22Rv1 (cell line): ENCODE measurements at regions not wholly inside any gene's neighbourhood (a gene's known extent, or its start where the extent isn't known, plus 50 kb on each side); places are given as distances from the start of the nearest gene placed in this dataset.

ENCODE experiments used
- ZFX ChIP-seq: fragments of 450-650 bp; IDR thresholded peaks from 2 replicates; pipeline ENCODE4 v1.6.1; 2017; ENCODE audit warnings: antibody characterized with exemption, borderline replicate concordance
- TF ChIP-seq, protein P1 (sequence below): fragments of 450-650 bp; IDR thresholded peaks from 2 replicates; pipeline ENCODE4 v1.5.1; 2017; ENCODE audit warnings: mild to moderate bottlenecking

DNA sequence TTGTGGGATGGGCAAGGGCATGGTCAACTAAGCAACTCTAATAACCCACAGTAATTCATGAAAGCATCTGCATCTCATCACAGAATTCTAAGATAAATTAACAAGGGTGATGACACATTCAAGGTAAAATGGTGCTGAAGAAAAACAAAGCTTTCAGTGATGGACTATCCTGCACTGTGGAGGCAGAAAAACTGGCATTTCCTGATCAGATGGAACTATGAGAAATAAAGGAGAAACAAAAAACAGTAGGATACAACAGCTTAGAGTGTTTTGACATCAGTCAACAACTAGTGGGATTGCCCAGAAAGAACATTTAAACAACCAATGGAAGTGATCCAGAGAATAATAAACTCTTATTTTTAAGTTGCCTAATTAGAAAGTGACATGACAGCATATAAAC is 327.0 kb downstream of the KLF5 start:
- TF ChIP-seq, protein P1, sequence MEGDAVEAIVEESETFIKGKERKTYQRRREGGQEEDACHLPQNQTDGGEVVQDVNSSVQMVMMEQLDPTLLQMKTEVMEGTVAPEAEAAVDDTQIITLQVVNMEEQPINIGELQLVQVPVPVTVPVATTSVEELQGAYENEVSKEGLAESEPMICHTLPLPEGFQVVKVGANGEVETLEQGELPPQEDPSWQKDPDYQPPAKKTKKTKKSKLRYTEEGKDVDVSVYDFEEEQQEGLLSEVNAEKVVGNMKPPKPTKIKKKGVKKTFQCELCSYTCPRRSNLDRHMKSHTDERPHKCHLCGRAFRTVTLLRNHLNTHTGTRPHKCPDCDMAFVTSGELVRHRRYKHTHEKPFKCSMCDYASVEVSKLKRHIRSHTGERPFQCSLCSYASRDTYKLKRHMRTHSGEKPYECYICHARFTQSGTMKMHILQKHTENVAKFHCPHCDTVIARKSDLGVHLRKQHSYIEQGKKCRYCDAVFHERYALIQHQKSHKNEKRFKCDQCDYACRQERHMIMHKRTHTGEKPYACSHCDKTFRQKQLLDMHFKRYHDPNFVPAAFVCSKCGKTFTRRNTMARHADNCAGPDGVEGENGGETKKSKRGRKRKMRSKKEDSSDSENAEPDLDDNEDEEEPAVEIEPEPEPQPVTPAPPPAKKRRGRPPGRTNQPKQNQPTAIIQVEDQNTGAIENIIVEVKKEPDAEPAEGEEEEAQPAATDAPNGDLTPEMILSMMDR, result no peak
- TF ChIP-seq ZFX, result no peak
